ENCODE measurements at regions not wholly inside any gene's neighbourhood (a gene's known extent, or its start where the extent isn't known, plus 50 kb on each side); places are given as distances from the start of the nearest gene placed in this dataset.

- no peak for DNase-seq
Observed at GRCh38 chr12:42859612-42860011, 270.1 kb upstream of the PRICKLE1 start.

- DNase-seq: no peak
Observed at GRCh38 chr12:42857106-42857505, 267.6 kb upstream of the PRICKLE1 start.

- no peak for DNase-seq
Observed at GRCh38 chr12:42855362-42855950, 265.9 kb upstream of the PRICKLE1 start.

- no peak for DNase-seq
Observed at GRCh38 chr12:42854826-42855225, 265.3 kb upstream of the PRICKLE1 start.

- no peak for DNase-seq
Observed at GRCh38 chr12:42854208-42854607, 264.7 kb upstream of the PRICKLE1 start.

- no peak for DNase-seq
Observed at GRCh38 chr12:42853370-42854140, 264.0 kb upstream of the PRICKLE1 start.

- no peak for DNase-seq
Observed at GRCh38 chr12:42846782-42847181, 257.2 kb upstream of the PRICKLE1 start.

- DNase-seq: no peak
Observed at GRCh38 chr12:42834062-42834461, 244.5 kb upstream of the PRICKLE1 start.

- DNase-seq: no peak
Observed at GRCh38 chr12:42828836-42829235, 239.3 kb upstream of the PRICKLE1 start.

- no peak for DNase-seq
Observed at GRCh38 chr12:42824327-42824726, 234.8 kb upstream of the PRICKLE1 start.

GRCh38 chr12:42823679-42824078 is 234.1 kb upstream of the PRICKLE1 start:
- DNase-seq: no peak

GRCh38 chr12:42819846-42820245 is 230.3 kb upstream of the PRICKLE1 start:
- no peak for DNase-seq

- no peak for DNase-seq
Observed at GRCh38 chr12:42815068-42815467, 225.5 kb upstream of the PRICKLE1 start.

- no peak for DNase-seq
Observed at GRCh38 chr12:42812871-42813270, 223.3 kb upstream of the PRICKLE1 start.

GRCh38 chr12:42812086-42812485 is 222.5 kb upstream of the PRICKLE1 start:
- no peak for DNase-seq

GRCh38 chr12:42810006-42810405 is 220.5 kb upstream of the PRICKLE1 start:
- no peak for DNase-seq

- no peak for DNase-seq
Observed at GRCh38 chr12:42809226-42809625, 219.7 kb upstream of the PRICKLE1 start.

- DNase-seq: no peak
Observed at GRCh38 chr12:42807766-42808165, 218.2 kb upstream of the PRICKLE1 start.

GRCh38 chr12:42807251-42807650 is 217.7 kb upstream of the PRICKLE1 start:
- no peak for DNase-seq

GRCh38 chr12:42804928-42805327 is 215.4 kb upstream of the PRICKLE1 start:
- DNase-seq: no peak

GRCh38 chr12:42802785-42803189 is 213.2 kb upstream of the PRICKLE1 start:
- no peak for DNase-seq

- DNase-seq: no peak
Observed at GRCh38 chr12:42801271-42801670, 211.7 kb upstream of the PRICKLE1 start.

- no peak for DNase-seq
Observed at GRCh38 chr12:42799966-42800365, 210.4 kb upstream of the PRICKLE1 start.
